GM18498 (cell line): ENCODE measurements at regions not wholly inside any gene's neighbourhood (a gene's known extent, or its start where the extent isn't known, plus 50 kb on each side); places are given as distances from the start of the nearest gene placed in this dataset.
"Not testable (repeated sequence)": the region's sequence is repeated elsewhere in the genome, so short reads cannot be mapped to it uniquely, and the experiment has no call there.

ENCODE experiments used
- ATAC-seq: cut with Tn5 transposase; IDR thresholded peaks from one replicate; pipeline ENCODE4 v1.9.1; 2021; ENCODE audit warnings: mild to moderate bottlenecking, moderate library complexity; ENCODE audit not compliant: unreplicated experiment

- no peak for ATAC-seq
Measured at GRCh38 chr12:60231976-60232907, 636.4 kb downstream of the SLC16A7 start.

- ATAC-seq, result not testable (repeated sequence)
Measured at GRCh38 chr12:60234611-60235195, 638.9 kb downstream of the SLC16A7 start.

GRCh38 chr12:60235261-60235660 lies 639.4 kb downstream of the SLC16A7 start:
- no peak for ATAC-seq

DNA sequence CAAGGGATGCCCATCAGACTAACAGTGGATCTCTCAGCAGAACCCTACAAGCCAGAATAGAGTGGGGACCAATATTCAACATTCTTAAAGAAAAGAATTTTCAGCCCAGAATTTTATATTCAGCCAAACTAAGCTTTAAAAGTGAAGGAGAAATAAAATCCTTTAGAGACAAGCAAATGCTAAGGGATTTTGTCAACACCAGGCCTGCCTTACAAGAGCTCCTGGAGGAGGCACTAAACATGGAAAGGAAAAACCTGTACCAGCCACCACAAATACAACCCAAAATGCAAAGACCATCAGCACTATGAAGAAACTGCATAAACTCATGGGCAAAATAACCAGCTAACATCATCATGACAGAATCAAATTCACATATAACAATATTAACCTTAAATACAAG lies 640.6 kb downstream of the SLC16A7 start:
- not testable (repeated sequence) for ATAC-seq

DNA sequence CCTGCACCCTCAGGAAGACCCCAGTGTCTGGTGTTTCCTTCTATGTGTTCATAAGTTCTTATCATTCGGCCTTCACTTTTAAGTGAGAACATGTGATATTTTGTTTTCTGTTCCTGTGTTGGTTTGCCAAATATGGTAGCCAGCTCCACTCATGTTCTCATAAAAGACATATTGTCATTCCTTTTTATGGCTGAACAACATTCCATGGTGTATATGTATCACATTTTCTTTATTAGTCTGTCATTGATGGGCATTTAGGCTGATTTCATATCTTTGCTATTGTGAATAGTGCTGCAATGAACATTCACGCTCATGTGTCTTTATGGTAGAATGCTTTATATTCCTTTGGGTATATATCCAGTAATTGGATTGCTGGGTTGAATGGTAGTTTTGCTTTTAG lies 645.1 kb downstream of the SLC16A7 start:
- ATAC-seq, result no peak

GRCh38 chr12:60251091-60251490 lies 655.3 kb downstream of the SLC16A7 start:
- no peak for ATAC-seq

DNA sequence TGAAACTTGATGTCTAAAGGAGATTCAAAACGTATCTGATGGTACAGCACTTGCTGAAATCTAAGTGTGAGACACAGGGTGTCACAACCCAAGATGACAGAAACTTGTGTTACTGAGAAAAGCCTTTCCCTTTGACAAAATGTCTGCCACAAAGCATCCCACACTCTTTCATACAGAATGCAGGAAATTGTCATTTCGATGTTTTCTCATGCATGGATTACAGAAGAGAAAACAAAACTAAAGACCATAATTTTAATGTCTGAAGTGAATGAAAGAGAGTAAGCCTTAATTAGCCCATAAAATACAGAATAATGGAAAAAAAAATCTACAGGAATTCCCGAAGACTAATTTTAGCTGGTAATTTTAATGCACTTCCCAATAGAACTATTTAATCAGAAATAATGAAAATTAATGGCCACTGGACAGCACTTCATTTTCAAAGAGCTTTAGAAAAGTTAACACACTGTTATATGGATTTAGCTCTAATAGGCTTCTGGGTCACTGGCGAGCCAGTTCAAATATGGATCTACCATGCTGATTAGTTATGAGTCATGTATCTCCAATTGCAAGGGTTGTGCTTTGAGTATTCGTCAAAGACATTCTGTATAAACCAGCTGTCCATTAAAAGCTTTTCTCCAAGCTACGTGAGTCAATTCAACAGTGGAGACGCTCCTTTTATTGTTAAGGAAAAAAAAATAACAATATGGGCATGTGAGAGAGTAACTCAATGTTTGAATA lies 656.7 kb downstream of the SLC16A7 start:
- ATAC-seq, result no peak

DNA sequence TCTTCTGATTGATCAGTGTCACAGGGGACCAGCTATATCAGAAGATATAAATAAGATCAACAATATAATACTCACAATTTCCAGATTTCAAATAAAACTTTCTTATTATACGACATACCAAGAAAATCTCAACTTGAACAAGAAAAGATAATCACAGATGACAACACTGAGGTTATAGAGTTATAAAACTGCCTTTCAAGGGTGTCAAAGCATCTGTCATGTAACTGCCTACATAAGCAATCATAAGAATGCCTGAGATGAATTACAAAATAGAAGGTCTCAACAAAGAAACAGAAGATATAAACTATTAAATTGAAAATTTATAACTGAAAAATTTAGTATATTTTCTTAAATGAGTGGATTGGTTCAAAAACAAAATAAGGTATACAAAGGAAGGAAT lies 659.2 kb downstream of the SLC16A7 start:
- ATAC-seq, result no peak

DNA sequence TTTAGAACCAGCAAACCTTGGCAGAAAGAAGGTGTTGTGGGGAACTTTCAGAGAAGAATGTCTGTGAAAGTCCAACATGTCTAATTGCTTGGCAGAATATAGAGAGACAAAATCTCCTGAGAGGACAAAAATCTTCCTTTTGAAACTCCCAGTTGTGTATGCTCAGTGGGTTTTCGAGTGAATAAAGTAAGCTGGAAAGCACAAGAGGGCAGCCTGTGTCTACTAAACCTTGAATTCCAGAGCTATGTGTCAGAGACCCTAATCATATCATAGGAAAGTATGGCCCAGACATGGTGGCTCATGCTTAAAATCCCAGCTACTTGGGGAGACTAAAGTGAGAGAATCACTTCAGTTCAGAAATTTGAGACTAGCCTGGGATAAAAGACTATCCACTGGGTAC lies 661.2 kb downstream of the SLC16A7 start:
- no peak for ATAC-seq

- no peak for ATAC-seq
Measured at GRCh38 chr12:60259225-60259624, 663.4 kb downstream of the SLC16A7 start.

DNA sequence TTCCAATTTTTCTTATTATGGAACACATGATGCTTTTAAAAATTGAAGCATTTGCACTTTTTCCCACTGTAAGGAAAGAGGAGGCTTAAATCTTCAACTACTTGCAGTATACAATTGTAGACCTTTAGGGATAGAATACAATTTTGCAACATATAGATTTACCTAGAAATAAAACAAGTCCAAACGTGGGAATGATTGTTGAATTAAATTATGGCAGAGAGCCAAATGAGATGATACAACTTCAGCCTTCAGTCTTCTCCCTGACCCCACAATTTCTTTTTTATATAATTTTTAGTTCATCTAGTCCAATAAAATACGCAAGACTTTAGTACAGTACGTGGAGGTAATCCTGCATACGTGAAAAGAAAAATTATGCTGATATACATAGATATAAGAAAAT lies 666.5 kb downstream of the SLC16A7 start:
- ATAC-seq, result no peak

DNA sequence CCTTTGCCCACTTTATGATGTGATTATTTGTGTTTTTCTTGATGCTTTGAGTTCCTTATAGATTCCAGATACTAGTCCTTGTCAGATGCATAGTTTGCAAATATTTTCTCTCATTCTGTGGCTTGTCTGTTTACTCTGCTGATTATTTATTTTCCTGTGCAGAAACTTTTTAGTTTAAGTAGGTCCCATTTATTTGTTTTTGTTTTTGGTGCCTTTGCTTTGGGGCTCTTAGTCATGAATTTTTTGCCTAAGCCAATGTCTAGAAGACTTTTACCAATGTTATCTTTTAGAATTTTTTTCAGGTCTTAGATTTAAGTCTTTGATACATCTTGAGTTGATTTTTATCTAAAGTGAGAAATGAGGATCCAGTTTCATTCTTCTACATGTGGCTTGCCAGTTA lies 667.3 kb downstream of the SLC16A7 start:
- no peak for ATAC-seq

DNA sequence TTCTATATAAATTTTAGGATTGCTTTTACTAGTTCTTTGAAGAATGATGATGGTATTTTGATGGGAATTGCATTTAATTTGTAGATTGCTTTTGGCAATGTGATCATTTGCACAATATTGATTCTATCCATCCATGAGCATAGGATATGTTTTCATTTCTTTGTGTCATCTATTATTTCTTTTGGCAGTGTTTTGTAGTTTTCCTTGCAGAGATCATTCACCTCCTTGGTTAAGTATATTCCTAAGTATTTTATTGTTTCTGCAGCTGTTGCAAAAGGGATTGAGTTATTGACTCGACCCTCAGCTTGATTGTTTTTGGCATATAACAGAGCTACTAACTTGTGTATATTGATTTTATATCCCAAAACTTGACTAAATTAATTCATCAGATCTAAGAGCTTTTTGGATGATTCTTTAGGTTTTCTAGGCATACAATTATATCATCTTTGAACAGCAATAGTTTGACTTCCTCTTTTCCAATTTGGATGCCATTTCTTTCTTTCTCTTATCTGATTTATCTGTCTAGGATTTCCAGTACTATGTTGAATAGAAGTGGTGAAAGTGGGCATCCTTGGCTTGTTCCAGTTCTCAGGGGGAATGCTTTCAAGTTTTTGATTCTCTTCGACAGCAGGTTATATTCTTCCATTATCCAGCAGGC lies 668.1 kb downstream of the SLC16A7 start:
- no peak for ATAC-seq

DNA sequence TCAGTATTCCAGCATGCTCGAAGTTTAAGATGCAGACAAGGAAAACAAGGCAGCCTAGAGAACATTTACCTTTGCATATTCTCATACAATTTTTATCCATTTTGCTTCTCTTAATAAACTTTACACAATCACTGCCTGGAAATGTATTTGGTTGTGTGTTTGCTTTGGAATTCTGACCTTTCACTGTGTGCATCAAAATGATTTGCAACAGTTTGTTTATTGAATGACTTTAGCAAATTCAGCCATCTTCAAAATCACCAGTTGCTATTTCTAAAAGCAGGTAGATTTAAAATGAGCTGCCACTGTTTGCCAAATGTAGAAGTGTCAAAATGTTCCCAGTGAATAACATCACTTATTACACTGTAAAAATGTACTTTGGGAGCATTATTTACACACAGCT lies 669.9 kb downstream of the SLC16A7 start:
- no peak for ATAC-seq

- no peak for ATAC-seq
Measured at GRCh38 chr12:60266381-60266852, 670.6 kb downstream of the SLC16A7 start.

- no peak for ATAC-seq
Measured at GRCh38 chr12:60269611-60270269, 673.9 kb downstream of the SLC16A7 start.

- no peak for ATAC-seq
Measured at GRCh38 chr12:60271816-60272215, 676.0 kb downstream of the SLC16A7 start.

DNA sequence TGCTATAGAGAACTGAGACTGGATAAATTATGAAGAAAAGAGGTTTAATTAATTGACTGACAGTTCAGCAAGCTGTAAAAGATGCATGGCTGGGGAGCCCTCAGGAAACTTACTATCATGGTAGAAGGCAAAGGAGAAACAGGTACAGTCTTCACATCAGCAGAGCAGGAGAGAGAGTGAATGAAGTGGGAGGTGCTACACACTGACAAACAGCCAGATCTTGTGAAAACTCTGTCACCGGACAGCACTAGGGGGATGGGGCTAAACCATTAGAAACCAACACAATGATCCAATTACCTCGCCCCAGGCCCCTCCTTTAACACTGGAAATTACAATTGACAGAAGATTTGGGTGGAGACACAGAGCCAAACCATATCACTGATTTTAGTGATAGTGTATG lies 682.4 kb downstream of the SLC16A7 start:
- no peak for ATAC-seq

DNA sequence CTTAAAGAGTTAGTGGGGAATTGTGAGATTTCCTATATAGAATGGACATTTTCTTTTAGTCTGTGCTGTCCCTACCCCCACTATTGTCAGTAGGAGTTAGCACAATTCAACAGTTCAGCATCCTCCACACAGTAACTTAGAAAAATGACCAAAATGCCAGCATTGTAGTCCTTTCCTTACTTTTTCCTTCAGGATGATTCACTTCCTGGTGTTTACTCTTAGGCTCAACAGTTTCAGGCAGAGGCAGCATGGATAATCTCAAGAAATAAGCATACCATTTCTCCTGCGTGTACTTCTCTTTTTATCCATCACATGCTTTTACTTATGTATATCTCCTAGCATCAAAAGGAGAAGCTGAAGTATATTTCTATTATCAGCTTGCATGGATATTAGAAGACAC lies 683.4 kb downstream of the SLC16A7 start:
- ATAC-seq, result no peak

DNA sequence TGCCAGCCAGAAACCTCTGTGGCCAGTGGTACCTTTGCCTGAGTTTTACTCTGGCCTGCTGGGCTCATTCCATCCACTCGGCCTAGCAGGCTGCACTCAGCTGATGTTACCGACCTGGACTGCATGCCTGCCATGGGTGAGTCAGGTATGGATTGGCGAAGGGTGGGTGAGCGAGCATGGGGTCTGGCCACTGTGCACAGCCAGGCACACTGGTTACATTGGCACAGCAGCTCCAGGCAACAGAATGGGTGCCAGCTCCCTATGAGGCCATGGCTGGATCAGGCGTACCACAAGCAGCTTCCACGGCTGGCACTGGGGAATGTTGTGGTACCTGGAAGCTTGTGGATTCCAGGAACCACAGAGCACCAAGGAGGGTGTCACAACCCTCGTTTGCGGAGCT lies 685.7 kb downstream of the SLC16A7 start:
- ATAC-seq, result no peak

- ATAC-seq, result no peak
Measured at GRCh38 chr12:60290532-60290931, 694.7 kb downstream of the SLC16A7 start.
